B cell (primary cell): ENCODE measurements at regions not wholly inside any gene's neighbourhood (a gene's known extent, or its start where the extent isn't known, plus 50 kb on each side); places are given as distances from the start of the nearest gene placed in this dataset.

Experiments
- ATAC-seq: fragments of 200-7000 bp; cut with Tn5 transposase; one replicate; pipeline ENCODE4 v1.10.0; 2021; ENCODE audit warnings: low read depth, mild to moderate bottlenecking, moderate number of reproducible peaks, moderate library complexity
- CTCF ChIA-PET: fragments of 350-600 bp; sonication (Branson Sonifier 250); formaldehyde crosslinking; loops from one replicate; lab custom pipeline; 2021; ENCODE audit warnings: antibody characterized with exemption, inconsistent platforms; lab: Charles Lee
- POLR2A ChIA-PET: fragments of 350-600 bp; sonication (Branson Sonifier 250); formaldehyde crosslinking; loops from one replicate; lab custom pipeline; 2021; ENCODE audit warnings: antibody characterized with exemption; lab: Charles Lee
- DNase-seq: peaks from one replicate; pipeline ENCODE4 v3.0.0; 2013
- H2AFZ ChIP-seq: 2 replicates; pipeline ENCODE4 v1.6.1; 2012; ENCODE audit warnings: mild to moderate bottlenecking, low read depth, low read length; ENCODE audit not compliant: insufficient read depth, poor library complexity, severe bottlenecking
- H3K27ac ChIP-seq, 2 donors: 1 replicate in 1 of 2; 2 replicates in 1 of 2; pipeline ENCODE4 v1.5.1; 2012 to 2013; ENCODE audit warnings: low read length in 2 of 2, mild to moderate bottlenecking in 2 of 2, moderate library complexity in 1 of 2
- H3K27me3 ChIP-seq, 4 experiments: fragments of 200-600 bp in 1 of 4; sonication (generic) in 1 of 4; replicated peaks in 1 of 4; 1 replicate in 2 of 4; 2 replicates in 2 of 4; pipeline versions ENCODE4 v1.6.1 to v1.7.0; 2013 to 2016; ENCODE audit warnings: low read length in 3 of 4, mild to moderate bottlenecking in 2 of 4, mixed read lengths in 1 of 4, moderate library complexity in 1 of 4; ENCODE audit not compliant: insufficient read depth in 4 of 4, control insufficient read depth in 3 of 4; ENCODE audit errors: control extremely low read depth in 1 of 4
- H3K36me3 ChIP-seq, 2 experiments: replicated peaks in 1 of 2; 1 replicate in 1 of 2; 2 replicates in 1 of 2; pipeline versions ENCODE4 v1.6.1 to v1.7.1; 2013; ENCODE audit warnings: low read length in 1 of 2; ENCODE audit not compliant: insufficient read depth in 2 of 2, control insufficient read depth in 1 of 2; ENCODE audit errors: control extremely low read depth in 1 of 2, extremely low read depth in 1 of 2
- H3K4me1 ChIP-seq, 2 donors: fragments of 200-600 bp in 1 of 2; sonication (generic) in 1 of 2; 1 replicate in 1 of 2; 2 replicates in 1 of 2; pipeline versions ENCODE4 v1.5.1 to v1.6.1; 2013 to 2017; ENCODE audit warnings: low read length in 2 of 2; ENCODE audit not compliant: control insufficient read depth in 2 of 2, insufficient read depth in 2 of 2
- H3K4me2 ChIP-seq: replicated peaks from 2 replicates; pipeline ENCODE3; 2012; ENCODE audit warnings: mild to moderate bottlenecking, low read depth, low read length; ENCODE audit not compliant: poor library complexity, severe bottlenecking
- H3K4me3 ChIP-seq, 5 experiments: fragments of 200-600 bp in 1 of 5; sonication (generic) in 1 of 5; 1 replicate in 3 of 5; 2 replicates in 2 of 5; pipeline versions ENCODE4 v1.5.1 to v1.7.0; 2011 to 2016; ENCODE audit warnings: low read length in 4 of 5, mild to moderate bottlenecking in 4 of 5, low read depth in 2 of 5, control low read depth in 1 of 5, moderate library complexity in 1 of 5; ENCODE audit not compliant: insufficient read depth in 1 of 5; ENCODE audit errors: control extremely low read depth in 1 of 5, extremely low read depth in 1 of 5
- H3K79me2 ChIP-seq: fragments of 200-600 bp; sonication (generic); one replicate; pipeline ENCODE4 v1.6.0; 2016; ENCODE audit warnings: low read length; ENCODE audit not compliant: control insufficient read depth, insufficient read depth
- H3K9ac ChIP-seq: fragments of 200-600 bp; sonication (generic); 2 replicates; pipeline ENCODE4 v1.6.1; 2017; ENCODE audit warnings: mild to moderate bottlenecking, low read length, moderate library complexity
- H3K9me3 ChIP-seq, 3 donors: one replicate each; pipeline versions ENCODE4 v1.6.1 to v1.7.1; 2013; ENCODE audit warnings: low read length in 2 of 3; ENCODE audit not compliant: control insufficient read depth in 2 of 3, insufficient read depth in 1 of 3; ENCODE audit errors: control extremely low read depth in 1 of 3
- H4K20me1 ChIP-seq: 2 replicates; pipeline ENCODE4 v1.6.0; 2012; ENCODE audit warnings: mild to moderate bottlenecking, low read length; ENCODE audit not compliant: insufficient read depth, control insufficient read depth, poor library complexity, severe bottlenecking
- H3K27ac Mint-ChIP-seq: one replicate; pipeline ENCODE4 v1.8.0; 2021; ENCODE audit warnings: mixed read lengths
- H3K27me3 Mint-ChIP-seq: one replicate; pipeline ENCODE4 v1.8.0; 2021; ENCODE audit warnings: mixed read lengths
- H3K4me1 Mint-ChIP-seq: one replicate; pipeline ENCODE4 v1.8.0; 2021; ENCODE audit warnings: mixed read lengths
- H3K4me3 Mint-ChIP-seq: one replicate; pipeline ENCODE4 v1.8.0; 2021; ENCODE audit warnings: mixed read lengths
- H3K9me3 Mint-ChIP-seq: one replicate; pipeline ENCODE4 v1.8.0; 2022; ENCODE audit warnings: mixed read lengths; ENCODE audit not compliant: insufficient read depth
- CTCF ChIP-seq: fragments of 200-600 bp; IDR thresholded peaks from one replicate; pipeline ENCODE4 v1.8.0; 2022; ENCODE audit warnings: antibody characterized with exemption, mild to moderate bottlenecking
- EZH2 ChIP-seq: IDR thresholded peaks from 2 replicates; pipeline ENCODE4 v1.6.1; 2012; ENCODE audit warnings: borderline replicate concordance, low read depth, mild to moderate bottlenecking, moderate library complexity, low read length; ENCODE audit not compliant: insufficient read depth, poor library complexity, severe bottlenecking
- WGBS: methylation state at CpG from one replicate; pipeline ENCODE4 v1.1.5; 2013; ENCODE audit warnings: missing lambda C conversion rate; ENCODE audit not compliant: insufficient coverage; 5-methylcytosine and 5-hydroxymethylcytosine counted together
- intact Hi-C: fragments of 100-400 bp; cut with micrococcal nuclease; formaldehyde crosslinking; loops from one replicate; pipeline ENCODE4 v1.10.0; 2022

- Mint-ChIP-seq H3K4me3 (no peak overlapping the region), H3K9me3 (no peaks in the 10 kb centered on the region), H3K4me1 (no peaks in the 10 kb centered on the region), H3K27me3 (no peaks in the 10 kb centered on the region), H3K27ac (no peak overlapping the region)
- no peaks in the 10 kb centered on the region for H3K4me1 ChIP-seq
- DNase-seq (no peak), ATAC-seq (no peak)
- no peaks in the 10 kb centered on the region for H3K9me3 ChIP-seq
- TF ChIP-seq EZH2 (no peak), CTCF (no peak)
- H3K36me3 ChIP-seq: no peaks in the 10 kb centered on the region
- CTCF ChIA-PET: no interaction called here
- intact Hi-C loops: no loop called here
- no CpG with 5 or more reads among the region's 2 CpGs for WGBS
- H3K9ac ChIP-seq: no peak overlapping the region
- no peak overlapping the region for H3K4me2 ChIP-seq
- POLR2A ChIA-PET: no interaction called here
- H3K79me2 ChIP-seq: no peaks in the 10 kb centered on the region
- no peak overlapping the region for H2AFZ ChIP-seq
- H3K4me3 ChIP-seq: no peak overlapping the region
- no peak overlapping the region for H3K27ac ChIP-seq
- H3K27me3 ChIP-seq: no peaks in the 10 kb centered on the region
- no peaks in the 10 kb centered on the region for H4K20me1 ChIP-seq
Measured at GRCh38 chr1:87938631-87939030, 610.0 kb downstream of the LMO4 start.

GRCh38 chr1:87939444-87939843, 610.8 kb downstream of the LMO4 start:
- POLR2A ChIA-PET: no interaction called here
- Histone ChIP-seq H3K9me3 (no peaks in the 10 kb centered on the region), H3K4me2 (no peak overlapping the region), H3K27me3 (no peaks in the 10 kb centered on the region), H2AFZ (no peak overlapping the region), H3K27ac (no peak overlapping the region), H3K79me2 (no peaks in the 10 kb centered on the region), H4K20me1 (no peaks in the 10 kb centered on the region), H3K4me3 (no peak overlapping the region), H3K36me3 (no peaks in the 10 kb centered on the region), H3K4me1 (no peaks in the 10 kb centered on the region), H3K9ac (no peak overlapping the region)
- CTCF ChIA-PET: no interaction called here
- DNase-seq (no peak), ATAC-seq (no peak)
- WGBS: 100% methylated on average over 1 of the region's 2 CpGs
- Mint-ChIP-seq H3K4me3 (no peak overlapping the region), H3K27me3 (no peaks in the 10 kb centered on the region), H3K9me3 (no peaks in the 10 kb centered on the region), H3K4me1 (no peaks in the 10 kb centered on the region), H3K27ac (no peak overlapping the region)
- intact Hi-C loops: no loop called here
- TF ChIP-seq CTCF (no peak), EZH2 (no peak)
